Neural crest cell (in vitro differentiated cells): ENCODE measurements at regions not wholly inside any gene's neighbourhood (a gene's known extent, or its start where the extent isn't known, plus 50 kb on each side); places are given as distances from the start of the nearest gene placed in this dataset.
"Not testable (repeated sequence)": the region's sequence is repeated elsewhere in the genome, so short reads cannot be mapped to it uniquely, and the experiment has no call there.

ENCODE experiments used
- DNase-seq: peaks from one replicate; pipeline ENCODE4 v3.0.0; 2021; ENCODE audit warnings: low read depth, mixed read lengths, low spot score
- H3K27ac Mint-ChIP-seq: one replicate; pipeline ENCODE4 v1.8.0; 2021; ENCODE audit warnings: mild to moderate bottlenecking, mixed read lengths; ENCODE audit not compliant: unreplicated experiment
- H3K27me3 Mint-ChIP-seq: 2 replicates; pipeline ENCODE4 v1.8.0; 2021; ENCODE audit warnings: low read depth, mild to moderate bottlenecking, mixed read lengths
- H3K36me3 Mint-ChIP-seq: 2 replicates; pipeline ENCODE4 v1.8.0; 2021; ENCODE audit warnings: low read depth, mild to moderate bottlenecking, mixed read lengths
- H3K4me1 Mint-ChIP-seq: 2 replicates; pipeline ENCODE4 v1.8.0; 2021; ENCODE audit warnings: mixed read lengths
- H3K4me3 Mint-ChIP-seq: one replicate; pipeline ENCODE4 v1.8.0; 2021; ENCODE audit warnings: mild to moderate bottlenecking, mixed read lengths
- H3K9me3 Mint-ChIP-seq: 2 replicates; pipeline ENCODE4 v1.8.0; 2021; ENCODE audit warnings: mixed read lengths
- TF ChIP-seq, protein P1 (sequence below): fragments of 200-600 bp; sonication (generic); conservative IDR thresholded peaks from 2 replicates; pipeline ENCODE4 v1.5.0; 2021; ENCODE audit warnings: antibody characterized with exemption, mild to moderate bottlenecking

DNA sequence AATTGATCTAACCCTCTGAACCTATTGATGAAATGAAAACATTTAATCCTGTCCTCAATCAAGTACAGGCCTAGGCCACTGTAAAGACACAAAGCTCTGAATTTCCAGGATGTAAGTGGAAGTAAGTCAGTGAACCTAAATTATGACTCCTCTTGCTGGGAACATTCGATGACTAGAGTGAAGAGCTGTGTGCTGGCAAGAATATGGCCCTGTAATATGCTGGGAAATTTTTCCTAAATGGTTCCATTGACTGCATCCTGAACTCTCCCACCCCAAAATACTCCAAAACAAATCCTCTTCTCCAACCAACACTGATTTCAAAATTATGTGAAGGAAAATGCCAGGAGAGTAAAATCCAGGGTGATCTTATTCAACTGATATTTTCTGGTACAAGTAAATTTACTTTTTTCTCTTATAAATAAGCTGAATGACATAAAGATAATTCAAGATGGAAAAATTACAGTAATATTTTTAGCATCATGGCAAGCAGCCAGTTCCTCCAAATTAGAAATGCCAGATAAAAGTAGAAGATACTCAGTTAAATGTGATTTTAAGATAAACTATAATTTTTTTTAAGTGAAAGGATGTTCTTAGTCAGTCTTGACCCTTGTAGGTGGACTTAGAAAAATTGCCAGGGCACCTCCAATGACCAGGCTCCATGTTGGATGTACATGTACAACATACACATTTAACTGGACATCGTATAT lies 269.4 kb downstream of the PTGER3 start:
- Mint-ChIP-seq H3K27ac (no peak overlapping the region), H3K4me3 (no peak overlapping the region), H3K27me3 (peaks cover 8% of the 10 kb centered on the region), H3K36me3 (no peaks in the 10 kb centered on the region), H3K9me3 (peaks cover 2% of the 10 kb centered on the region), H3K4me1 (no peaks in the 10 kb centered on the region)
- TF ChIP-seq, protein P1, sequence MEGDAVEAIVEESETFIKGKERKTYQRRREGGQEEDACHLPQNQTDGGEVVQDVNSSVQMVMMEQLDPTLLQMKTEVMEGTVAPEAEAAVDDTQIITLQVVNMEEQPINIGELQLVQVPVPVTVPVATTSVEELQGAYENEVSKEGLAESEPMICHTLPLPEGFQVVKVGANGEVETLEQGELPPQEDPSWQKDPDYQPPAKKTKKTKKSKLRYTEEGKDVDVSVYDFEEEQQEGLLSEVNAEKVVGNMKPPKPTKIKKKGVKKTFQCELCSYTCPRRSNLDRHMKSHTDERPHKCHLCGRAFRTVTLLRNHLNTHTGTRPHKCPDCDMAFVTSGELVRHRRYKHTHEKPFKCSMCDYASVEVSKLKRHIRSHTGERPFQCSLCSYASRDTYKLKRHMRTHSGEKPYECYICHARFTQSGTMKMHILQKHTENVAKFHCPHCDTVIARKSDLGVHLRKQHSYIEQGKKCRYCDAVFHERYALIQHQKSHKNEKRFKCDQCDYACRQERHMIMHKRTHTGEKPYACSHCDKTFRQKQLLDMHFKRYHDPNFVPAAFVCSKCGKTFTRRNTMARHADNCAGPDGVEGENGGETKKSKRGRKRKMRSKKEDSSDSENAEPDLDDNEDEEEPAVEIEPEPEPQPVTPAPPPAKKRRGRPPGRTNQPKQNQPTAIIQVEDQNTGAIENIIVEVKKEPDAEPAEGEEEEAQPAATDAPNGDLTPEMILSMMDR, result no peak
- DNase-seq, result no peak

DNA sequence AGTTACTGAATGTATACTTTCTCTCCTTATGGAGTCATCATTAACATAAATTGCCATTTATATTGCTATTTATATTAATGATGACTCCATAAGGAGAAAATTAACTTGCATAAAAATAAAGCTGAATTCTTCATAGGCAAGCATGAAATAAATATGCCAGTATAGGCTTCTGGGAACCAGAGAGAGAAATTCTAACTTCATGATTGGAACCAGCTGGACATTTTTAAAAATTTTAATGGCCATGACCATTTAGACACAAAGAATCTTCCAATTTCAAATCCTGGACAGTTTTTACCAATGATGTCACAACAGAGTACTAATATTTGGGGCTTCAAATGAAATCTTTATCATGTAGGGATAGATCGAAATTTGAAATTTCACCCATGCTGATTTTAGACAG lies 268.7 kb downstream of the PTGER3 start:
- Mint-ChIP-seq H3K4me1 (no peaks in the 10 kb centered on the region), H3K9me3 (peaks cover 2% of the 10 kb centered on the region), H3K4me3 (no peak overlapping the region), H3K27me3 (peaks cover 8% of the 10 kb centered on the region), H3K27ac (no peak overlapping the region), H3K36me3 (no peaks in the 10 kb centered on the region)
- TF ChIP-seq, protein P1, result no peak
- DNase-seq, result no peak

DNA sequence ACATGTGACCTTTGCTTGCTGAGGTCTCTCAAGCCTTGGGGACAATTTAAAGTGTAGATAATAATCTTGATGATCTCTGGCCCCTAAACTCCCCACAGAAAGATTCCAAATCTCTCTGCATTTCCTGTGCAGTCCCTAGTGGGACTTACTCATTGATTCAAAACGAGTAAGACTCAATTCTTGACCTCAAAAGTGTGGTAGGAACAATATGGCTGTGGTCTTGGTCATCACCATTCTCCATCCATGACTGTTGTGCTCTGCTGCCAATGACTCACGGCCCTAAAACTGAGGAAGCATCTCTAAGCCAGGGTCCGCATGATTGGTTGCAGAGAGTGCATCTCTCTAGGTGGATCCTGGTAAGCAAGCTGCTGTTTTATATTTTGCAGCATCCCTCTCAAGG lies 268.0 kb downstream of the PTGER3 start:
- no peak for DNase-seq
- no peaks in the 10 kb centered on the region for H3K4me1 Mint-ChIP-seq
- H3K36me3 Mint-ChIP-seq, result no peaks in the 10 kb centered on the region
- H3K4me3 Mint-ChIP-seq, result no peak overlapping the region
- peaks cover 8% of the 10 kb centered on the region for H3K27me3 Mint-ChIP-seq
- TF ChIP-seq, protein P1, result no peak
- H3K9me3 Mint-ChIP-seq, result peaks cover 2% of the 10 kb centered on the region
- H3K27ac Mint-ChIP-seq, result no peak overlapping the region

DNA sequence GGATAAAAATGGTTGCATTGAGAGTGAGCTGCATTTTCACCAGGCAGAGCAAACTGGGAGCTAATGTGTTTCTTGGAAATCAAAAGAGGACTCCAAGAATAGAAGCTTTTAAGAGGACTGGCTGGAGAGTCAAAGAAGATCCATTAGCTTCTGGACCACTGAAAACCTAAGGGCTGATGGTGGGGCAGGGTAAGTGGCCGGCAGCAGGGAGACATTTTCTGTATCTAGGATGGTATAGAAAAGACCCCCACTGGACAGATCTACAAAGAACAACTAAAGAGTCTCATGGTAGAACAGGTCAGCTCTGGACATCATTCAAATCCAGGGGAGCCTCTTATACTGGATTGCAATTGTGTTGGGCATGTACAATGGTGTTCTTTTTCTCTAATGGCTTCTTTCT lies 262.3 kb downstream of the PTGER3 start:
- no peaks in the 10 kb centered on the region for H3K36me3 Mint-ChIP-seq
- no peak overlapping the region for H3K4me3 Mint-ChIP-seq
- peaks cover 19% of the 10 kb centered on the region for H3K27me3 Mint-ChIP-seq
- TF ChIP-seq, protein P1, result no peak
- no peaks in the 10 kb centered on the region for H3K4me1 Mint-ChIP-seq
- DNase-seq, result no peak
- H3K9me3 Mint-ChIP-seq, result no peaks in the 10 kb centered on the region
- no peak overlapping the region for H3K27ac Mint-ChIP-seq

DNA sequence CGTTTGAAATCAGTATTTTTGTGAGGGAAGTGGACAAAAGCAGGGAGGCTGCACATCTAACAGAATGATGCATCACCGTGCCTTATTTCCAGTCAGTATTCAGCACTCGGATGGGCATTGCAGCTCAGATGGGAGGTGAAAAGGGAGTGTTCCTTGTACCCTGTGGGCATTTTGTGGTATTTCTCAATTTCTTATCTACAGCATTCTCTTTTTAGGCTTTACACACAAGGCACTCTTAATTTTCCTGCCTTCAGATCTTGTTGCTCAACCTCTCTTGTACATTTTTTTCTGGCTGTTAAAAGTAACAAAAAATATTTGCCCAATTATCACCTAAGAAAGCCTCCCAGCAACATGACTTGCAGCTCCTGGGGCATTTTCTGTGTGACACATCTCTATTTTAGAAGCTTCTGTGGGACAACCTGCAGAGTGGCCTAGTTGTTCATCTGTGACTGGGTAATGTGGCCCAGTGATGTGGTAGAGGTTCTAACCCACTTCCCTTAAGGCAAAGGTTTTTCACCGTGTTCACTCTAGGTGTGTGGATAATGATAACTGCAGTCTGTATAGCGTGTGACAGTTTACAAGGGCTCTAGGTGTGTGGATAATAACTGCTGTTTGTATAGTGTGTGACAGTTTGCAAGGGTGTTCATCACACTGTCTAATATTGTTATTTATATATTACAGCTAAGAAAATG lies 257.2 kb downstream of the PTGER3 start:
- TF ChIP-seq, protein P1, result no peak
- Mint-ChIP-seq H3K4me3 (no peak overlapping the region), H3K4me1 (no peaks in the 10 kb centered on the region), H3K9me3 (no peaks in the 10 kb centered on the region), H3K27me3 (peaks cover 31% of the 10 kb centered on the region), H3K27ac (no peak overlapping the region), H3K36me3 (no peaks in the 10 kb centered on the region)
- no peak for DNase-seq

DNA sequence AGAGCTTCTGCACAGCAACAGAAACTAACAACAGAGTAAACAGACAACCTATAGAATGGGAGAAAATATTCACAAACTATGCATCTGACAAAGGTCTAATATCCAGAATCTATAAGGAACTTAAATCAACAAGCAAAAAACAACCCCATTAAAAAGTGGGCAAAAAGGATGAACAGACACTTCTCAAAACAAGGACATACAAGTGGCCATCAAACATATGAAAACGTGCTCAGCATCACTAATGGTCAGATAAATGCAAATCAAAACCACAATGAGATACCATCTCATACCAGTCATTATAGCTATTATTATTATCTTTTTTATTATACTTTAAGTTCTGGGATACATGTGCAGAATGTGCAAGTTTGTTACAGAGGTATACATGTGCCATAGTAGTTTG lies 252.6 kb downstream of the PTGER3 start:
- H3K9me3 Mint-ChIP-seq, H3K4me1 Mint-ChIP-seq, H3K4me3 Mint-ChIP-seq, H3K36me3 Mint-ChIP-seq, DNase-seq, H3K27ac Mint-ChIP-seq: not testable (repeated sequence)
- H3K27me3 Mint-ChIP-seq, result peaks cover 30% of the 10 kb centered on the region

DNA sequence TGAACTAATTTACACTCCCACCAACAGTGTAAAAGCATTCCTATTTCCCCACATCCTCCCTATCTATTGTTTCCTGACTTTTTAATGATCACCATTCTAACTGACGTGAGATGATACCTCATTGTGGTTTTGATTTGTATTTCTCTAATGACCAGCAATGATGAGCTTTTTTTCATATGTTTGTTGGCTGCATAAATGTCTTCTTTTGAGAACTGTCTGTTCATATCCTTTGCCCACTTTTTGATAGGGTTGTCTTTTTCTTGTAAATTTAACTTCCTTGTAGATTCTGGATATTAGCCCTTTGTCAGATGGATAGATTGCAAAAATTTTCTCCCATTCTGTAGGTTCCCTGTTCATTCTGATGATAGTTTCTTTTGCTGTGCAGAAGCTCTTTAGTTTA lies 251.3 kb downstream of the PTGER3 start:
- H3K4me3 Mint-ChIP-seq, H3K36me3 Mint-ChIP-seq, DNase-seq, H3K9me3 Mint-ChIP-seq, H3K4me1 Mint-ChIP-seq, H3K27ac Mint-ChIP-seq: not testable (repeated sequence)
- peaks cover 21% of the 10 kb centered on the region for H3K27me3 Mint-ChIP-seq

DNA sequence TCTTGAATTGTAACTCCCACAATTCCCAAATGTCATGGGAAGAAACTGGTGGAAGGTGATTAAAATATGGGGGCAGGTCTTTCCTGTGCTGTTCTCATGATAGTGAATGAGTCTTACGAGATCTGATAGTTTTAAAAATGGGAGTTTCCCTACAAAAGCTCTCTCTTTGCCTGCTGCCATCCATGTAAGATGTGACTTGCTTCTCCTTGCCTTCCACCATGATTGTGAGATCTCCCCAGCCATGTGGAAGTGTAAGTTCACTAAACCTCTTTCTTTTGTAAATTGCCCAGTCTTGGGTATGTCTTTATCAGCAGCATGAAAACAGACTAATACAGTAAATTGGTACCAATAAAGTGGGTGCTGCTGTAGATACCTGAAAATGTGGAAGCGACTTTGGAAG lies 245.0 kb downstream of the PTGER3 start:
- H3K9me3 Mint-ChIP-seq, H3K4me1 Mint-ChIP-seq, H3K36me3 Mint-ChIP-seq, H3K27ac Mint-ChIP-seq, DNase-seq, H3K27me3 Mint-ChIP-seq, H3K4me3 Mint-ChIP-seq: not testable (repeated sequence)
